ENCODE measurements at regions not wholly inside any gene's neighbourhood (a gene's known extent, or its start where the extent isn't known, plus 50 kb on each side); places are given as distances from the start of the nearest gene placed in this dataset.

GRCh38 chr13:97895383-97895782 lies 58.1 kb upstream of the IPO5 start:
- no peak for TF ChIP-seq EZH2 (IDR thresholded peaks at IDR 0.05; ENCODE audit: insufficient read depth, poor library complexity, severe bottlenecking)
- no peak for TF ChIP-seq EZH2phosphoT487 (IDR thresholded peaks at IDR 0.05; ENCODE audit: insufficient read depth, low read depth)
